H1 (cell line): ENCODE measurements at regions not wholly inside any gene's neighbourhood (a gene's known extent, or its start where the extent isn't known, plus 50 kb on each side); places are given as distances from the start of the nearest gene placed in this dataset.

Experiments
- CTCF ChIA-PET: fragments of 300-600 bp; sonication (Branson Sonifier 250); formaldehyde crosslinking; loops from one replicate; lab custom pipeline; 2021; ENCODE audit not compliant: partially characterized antibody; lab: Charles Lee
- POLR2A ChIA-PET: fragments of 300-600 bp; sonication (Branson Sonifier 250); formaldehyde crosslinking; loops from one replicate; lab custom pipeline; 2021; ENCODE audit warnings: inconsistent platforms; ENCODE audit not compliant: partially characterized antibody; lab: Charles Lee
- DNase-seq, 2 experiments: peaks; one replicate each; pipeline versions ENCODE4 v3.0.0 to v3.0.0-alpha.2; 2010 to 2022; ENCODE audit warnings: low spot score in 2 of 2, low read depth in 1 of 2, mixed read lengths in 1 of 2
- FAIRE-seq: peaks from 2 replicates; lab custom pipeline; 2011; peaks lifted over from hg19 to GRCh38; lab: Jason Lieb, UNC
- H2AFZ ChIP-seq: 2 replicates; pipeline ENCODE4 v1.8.1; 2012; ENCODE audit warnings: low read length, inconsistent platforms
- H2AK5ac ChIP-seq: 2 replicates; pipeline ENCODE4 v1.6.1; 2013; ENCODE audit warnings: low read depth, low read length
- H2BK120ac ChIP-seq: replicated peaks from 2 replicates; pipeline ENCODE3; 2013; ENCODE audit warnings: low read depth, low read length, inconsistent platforms
- H2BK12ac ChIP-seq: 2 replicates; pipeline ENCODE4 v1.6.1; 2013; ENCODE audit warnings: low read depth, low read length
- H2BK15ac ChIP-seq: 2 replicates; pipeline ENCODE4 v1.6.1; 2013; ENCODE audit warnings: low read length
- H2BK20ac ChIP-seq: 2 replicates; pipeline ENCODE4 v1.6.1; 2013; ENCODE audit warnings: low read length
- H2BK5ac ChIP-seq: 2 replicates; pipeline ENCODE4 v1.6.1; 2013; ENCODE audit warnings: low read depth, low read length
- H3K14ac ChIP-seq: 2 replicates; pipeline ENCODE4 v1.6.1; 2013; ENCODE audit warnings: inconsistent platforms; ENCODE audit not compliant: insufficient read length
- H3K18ac ChIP-seq: 2 replicates; pipeline ENCODE4 v1.6.1; 2013; ENCODE audit warnings: low read length; ENCODE audit errors: extremely low read depth
- H3K23ac ChIP-seq: 2 replicates; pipeline ENCODE4 v1.6.1; 2013; ENCODE audit warnings: inconsistent platforms; ENCODE audit not compliant: insufficient read length
- H3K23me2 ChIP-seq: 2 replicates; pipeline ENCODE4 v1.6.1; 2013; ENCODE audit warnings: low read depth, low read length
- H3K27ac ChIP-seq: 2 replicates; pipeline ENCODE4 v1.6.1; 2011; ENCODE audit warnings: low read depth, low read length, inconsistent platforms
- H3K27me3 ChIP-seq, 4 experiments: replicated peaks in 1 of 4; 1 replicate in 1 of 4; 2 replicates in 3 of 4; pipeline versions ENCODE4 v1.6.1 to v1.8.1; 2011 to 2013; ENCODE audit warnings: low read length in 3 of 4, mild to moderate bottlenecking in 3 of 4, inconsistent platforms in 2 of 4, mixed read lengths in 2 of 4, moderate library complexity in 1 of 4; ENCODE audit not compliant: control insufficient read depth in 3 of 4, insufficient read depth in 3 of 4; ENCODE audit errors: extremely low read depth in 1 of 4
- H3K36me3 ChIP-seq, 4 experiments: 2 replicates each; pipeline versions ENCODE4 v1.6.1 to v1.8.1; 2011 to 2013; ENCODE audit warnings: mild to moderate bottlenecking in 4 of 4, low read length in 3 of 4, moderate library complexity in 2 of 4, control low read depth in 1 of 4, inconsistent platforms in 1 of 4; ENCODE audit not compliant: insufficient read depth in 4 of 4, control insufficient read depth in 2 of 4
- H3K4ac ChIP-seq: replicated peaks from 2 replicates; pipeline ENCODE3; 2013; ENCODE audit warnings: low read length, low read depth, mixed read lengths, inconsistent platforms; ENCODE audit not compliant: insufficient read length
- H3K4me1 ChIP-seq, 4 experiments: replicated peaks in 1 of 4; 1 replicate in 1 of 4; 2 replicates in 3 of 4; pipeline versions ENCODE4 v1.6.1 to v1.8.1; 2011 to 2013; ENCODE audit warnings: low read length in 3 of 4, inconsistent platforms in 2 of 4, mixed read lengths in 1 of 4; ENCODE audit not compliant: insufficient read depth in 4 of 4, control insufficient read depth in 3 of 4
- H3K4me2 ChIP-seq, 2 experiments: 2 replicates each; pipeline versions ENCODE4 v1.6.1 to v1.8.1; 2011 to 2013; ENCODE audit warnings: low read depth in 2 of 2, low read length in 2 of 2, control low read depth in 1 of 2, inconsistent platforms in 1 of 2, mild to moderate bottlenecking in 1 of 2; ENCODE audit not compliant: insufficient read depth in 1 of 2
- H3K4me3 ChIP-seq, 4 experiments: fragments of 200-600, 300-600 bp in 1 of 4; sonication (generic), shearing (Covaris generic), sonication (Bioruptor Twin) in 1 of 4; 2 replicates each; pipeline versions ENCODE4 v1.5.1 to v1.8.1; 2011 to 2016; ENCODE audit warnings: low read length in 4 of 4, low read depth in 3 of 4, control low read depth in 2 of 4, inconsistent platforms in 2 of 4, mild to moderate bottlenecking in 2 of 4, mixed read lengths in 1 of 4, moderate library complexity in 1 of 4; ENCODE audit not compliant: insufficient read depth in 2 of 4; ENCODE audit errors: extremely low read depth in 1 of 4
- H3K56ac ChIP-seq: replicated peaks from 2 replicates; pipeline ENCODE3; 2013; ENCODE audit warnings: low read depth, mild to moderate bottlenecking, mixed read lengths, low read length, inconsistent platforms; ENCODE audit not compliant: insufficient read length
- H3K79me1 ChIP-seq: 2 replicates; pipeline ENCODE4 v1.6.1; 2013; ENCODE audit warnings: low read depth, low read length, control low read depth
- H3K79me2 ChIP-seq, 2 experiments: 2 replicates each; pipeline versions ENCODE4 v1.6.1 to v1.8.1; 2012 to 2013; ENCODE audit warnings: low read length in 2 of 2, mild to moderate bottlenecking in 2 of 2, inconsistent platforms in 1 of 2; ENCODE audit not compliant: insufficient read depth in 2 of 2, control insufficient read depth in 1 of 2
- H3K9ac ChIP-seq, 4 experiments: replicated peaks in 1 of 4; 1 replicate in 1 of 4; 2 replicates in 3 of 4; pipeline versions ENCODE4 v1.6.1 to v1.8.1; 2011 to 2013; ENCODE audit warnings: low read depth in 3 of 4, low read length in 3 of 4, control low read depth in 2 of 4, mild to moderate bottlenecking in 2 of 4, moderate library complexity in 2 of 4, inconsistent platforms in 1 of 4; ENCODE audit errors: extremely low read depth in 1 of 4
- H3K9me3 ChIP-seq, 2 experiments: 2 replicates each; pipeline versions ENCODE4 v1.6.1 to v1.8.1; 2012 to 2013; ENCODE audit warnings: mild to moderate bottlenecking in 2 of 2, moderate library complexity in 2 of 2, control low read depth in 1 of 2, inconsistent platforms in 1 of 2, low read depth in 1 of 2, low read length in 1 of 2, mixed read lengths in 1 of 2; ENCODE audit not compliant: insufficient read depth in 2 of 2
- H4K20me1 ChIP-seq, 2 experiments: replicated peaks in 1 of 2; 2 replicates each; pipeline versions ENCODE3 to v1.8.1; 2011 to 2013; ENCODE audit warnings: inconsistent platforms in 2 of 2, low read length in 2 of 2, mild to moderate bottlenecking in 1 of 2; ENCODE audit not compliant: insufficient read depth in 2 of 2, control insufficient read depth in 1 of 2
- H4K5ac ChIP-seq: 2 replicates; pipeline ENCODE4 v1.6.1; 2013; ENCODE audit warnings: low read length, low read depth, mixed read lengths, inconsistent platforms; ENCODE audit not compliant: insufficient read length
- H4K8ac ChIP-seq: 2 replicates; pipeline ENCODE4 v1.8.0; 2013; ENCODE audit warnings: mild to moderate bottlenecking, moderate library complexity, low read length, inconsistent platforms; ENCODE audit not compliant: insufficient read depth; ENCODE audit errors: extremely low read depth
- H4K91ac ChIP-seq: replicated peaks from 2 replicates; pipeline ENCODE3; 2013; ENCODE audit warnings: low read length, mixed read lengths, inconsistent platforms; ENCODE audit not compliant: insufficient read length
- EP300 ChIP-seq, 2 experiments: IDR thresholded peaks; 1 replicate in 1 of 2; 2 replicates in 1 of 2; pipeline ENCODE4 v1.6.1; 2011 to 2012; ENCODE audit warnings: low read depth in 2 of 2, low read length in 2 of 2, mild to moderate bottlenecking in 2 of 2, borderline replicate concordance in 1 of 2, inconsistent platforms in 1 of 2, moderate library complexity in 1 of 2
- EZH2 ChIP-seq: fragments of 200-600 bp; sonication (generic); IDR thresholded peaks from 2 replicates; pipeline ENCODE4 v1.7.1; 2012; ENCODE audit warnings: low read depth, mild to moderate bottlenecking, moderate library complexity, low read length, inconsistent platforms; ENCODE audit not compliant: severe bottlenecking
- RAD21 ChIP-seq, 2 experiments: IDR thresholded peaks in 1 of 2; conservative IDR thresholded peaks in 1 of 2; 2 replicates each; pipeline ENCODE4 v1.6.1; 2011; ENCODE audit warnings: low read depth in 2 of 2, low read length in 2 of 2, improper control_type of control experiment in 1 of 2, inconsistent platforms in 1 of 2, mild to moderate bottlenecking in 1 of 2, moderate library complexity in 1 of 2
- YY1 ChIP-seq: IDR thresholded peaks from 2 replicates; pipeline ENCODE4 v1.6.1; 2011; ENCODE audit warnings: low read depth, mild to moderate bottlenecking, low read length
- WGBS, 2 experiments: shearing (Covaris generic) in 1 of 2; methylation state at CpG; one replicate each; pipeline versions ENCODE4 v1.1.6 to v1.1.7; 2013 to 2015; ENCODE audit warnings: low lambda C conversion rate in 2 of 2, mixed read lengths in 2 of 2, inconsistent platforms in 1 of 2, low coverage in 1 of 2, missing lambda C conversion rate in 1 of 2; ENCODE audit not compliant: insufficient replicate concordance in 2 of 2, insufficient coverage in 1 of 2, insufficient read length in 1 of 2; ENCODE audit errors: extremely low coverage in 1 of 2, missing lambda C conversion rate in 1 of 2; 5-methylcytosine and 5-hydroxymethylcytosine counted together

DNA sequence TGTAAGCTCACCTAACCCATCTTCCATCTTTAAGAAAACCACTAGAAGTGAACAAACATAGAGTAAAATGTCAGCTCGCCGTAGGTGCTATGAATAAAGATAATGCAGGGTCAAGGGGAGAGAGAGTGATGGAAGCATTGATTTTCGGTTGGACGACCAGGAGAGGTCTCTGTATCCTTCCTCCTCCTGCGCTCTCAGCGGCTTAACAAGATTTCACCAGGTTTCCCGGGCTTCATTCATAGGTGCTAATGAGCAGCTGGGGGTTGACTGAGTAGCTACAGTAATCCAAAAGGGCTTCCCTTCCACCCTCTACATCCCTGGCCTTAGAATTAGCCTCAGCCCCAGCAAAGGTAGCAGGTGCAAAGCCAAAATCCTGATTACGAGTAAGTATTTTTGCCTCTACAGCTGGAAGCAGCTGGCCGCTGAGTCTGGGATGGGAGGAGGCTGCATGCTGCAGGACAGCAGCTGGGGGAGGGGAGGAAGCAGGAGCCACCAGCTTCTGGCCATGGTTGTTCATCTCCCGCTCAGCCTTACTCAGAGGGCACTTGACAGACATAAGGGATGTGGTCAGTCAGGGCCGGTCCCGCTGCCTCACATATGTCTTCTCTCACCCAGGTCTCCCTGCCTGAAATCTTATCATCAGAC is 112.0 kb upstream of the IL12B start:
- H2BK120ac ChIP-seq, result no peak overlapping the region
- no peak overlapping the region for H3K4me3 ChIP-seq
- TF ChIP-seq RAD21 (IDR thresholded peaks at IDR 0.05 in 1 of 2, conservative IDR thresholded peaks at IDR 0.05 in 1 of 2; ENCODE audit: low read depth in 2 of 2, low read length in 2 of 2), result peak; percentile 21 to 28; a peak in 2 of 4 replicates
- TF ChIP-seq EP300 (IDR thresholded peaks at IDR 0.05; ENCODE audit: borderline replicate concordance in 1 of 2, low read depth in 2 of 2, low read length in 2 of 2), result peak in 1 of 2 experiments; percentile 27; a peak in 1 of 3 replicates
- TF ChIP-seq YY1, result no peak
- no peak for TF ChIP-seq EZH2
- FAIRE-seq (no peak), DNase-seq (peak in 1 of 2 experiments; percentile 52)
- no peak overlapping the region for H4K5ac ChIP-seq
- no peak overlapping the region for H2BK20ac ChIP-seq
- H3K56ac ChIP-seq, result no peak overlapping the region
- H3K27me3 ChIP-seq, result no peaks in the 10 kb centered on the region
- no peaks in the 10 kb centered on the region for H3K36me3 ChIP-seq
- no peak overlapping the region for H4K91ac ChIP-seq
- H3K27ac ChIP-seq, result no peak overlapping the region
- no peaks in the 10 kb centered on the region for H3K79me2 ChIP-seq
- peak overlapping the region; percentile 21 to 33; a peak in 2 of 4 replicates for H3K4me2 ChIP-seq
- no peak overlapping the region for H2BK12ac ChIP-seq
- no peak overlapping the region for H2AK5ac ChIP-seq
- no peak overlapping the region for H4K8ac ChIP-seq
- peaks cover 0 to 10% (median 2%) of the 10 kb centered on the region in 4 experiments; a peak in 4 of 7 replicates for H3K4me1 ChIP-seq
- 71% methylated on average over 11 of the region's 12 CpGs; no CpG with 5 or more reads in 1 of the 2 experiments for WGBS, 2 experiments
- no peaks in the 10 kb centered on the region for H3K79me1 ChIP-seq
- H3K18ac ChIP-seq, result peak overlapping the region; percentile 3; the same call in 1 of the 2 replicates
- H3K14ac ChIP-seq, result no peak overlapping the region
- no peak overlapping the region for H2BK15ac ChIP-seq
- no peak overlapping the region for H3K23ac ChIP-seq
- H3K9me3 ChIP-seq, result no peaks in the 10 kb centered on the region
- CTCF ChIA-PET, result interaction anchor here (0.6 to 5.4 kb wide), 51 partner anchors 10 to 580 kb away, joined by 3 to 74 read pairs (median 5); partner anchors contain the start of gene ADRA1B
- no peak overlapping the region for H3K4ac ChIP-seq
- H2AFZ ChIP-seq, result peak overlapping the region; percentile 88
- no peaks in the 10 kb centered on the region for H4K20me1 ChIP-seq
- no peak overlapping the region for H2BK5ac ChIP-seq
- no peaks in the 10 kb centered on the region for H3K23me2 ChIP-seq
- H3K9ac ChIP-seq, result no peak overlapping the region; a peak in 1 of 7 replicates
- POLR2A ChIA-PET, result no interaction called here
